Rectal smooth muscle tissue (tissue), 1 donor: ENCODE measurements at regions not wholly inside any gene's neighbourhood (a gene's known extent, or its start where the extent isn't known, plus 50 kb on each side); places are given as distances from the start of the nearest gene placed in this dataset.
"Not testable (repeated sequence)": the region's sequence is repeated elsewhere in the genome, so short reads cannot be mapped to it uniquely, and the experiment has no call there.

Experiments used
- H3K27ac ChIP-seq: one replicate; pipeline ENCODE4 v1.7.0; 2013; ENCODE audit warnings: low read depth, low read length, inconsistent platforms
- H3K27me3 ChIP-seq: one replicate; pipeline ENCODE4 v1.7.0; 2013; ENCODE audit warnings: low read length; ENCODE audit not compliant: control insufficient read depth, insufficient read depth
- H3K36me3 ChIP-seq: one replicate; pipeline ENCODE4 v1.7.0; 2013; ENCODE audit warnings: low read length; ENCODE audit not compliant: control insufficient read depth, insufficient read depth
- H3K4me1 ChIP-seq: one replicate; pipeline ENCODE4 v1.7.0; 2013; ENCODE audit warnings: low read length; ENCODE audit not compliant: control insufficient read depth, insufficient read depth
- H3K4me3 ChIP-seq: one replicate; pipeline ENCODE4 v1.7.0; 2013; ENCODE audit warnings: low read length
- H3K9ac ChIP-seq: one replicate; pipeline ENCODE4 v1.7.0; 2013; ENCODE audit warnings: low read length

- H3K4me1 ChIP-seq: no peaks in the 10 kb centered on the region
- no peaks in the 10 kb centered on the region for H3K36me3 ChIP-seq
- H3K27me3 ChIP-seq: no peaks in the 10 kb centered on the region
- no peak overlapping the region for H3K4me3 ChIP-seq
- H3K27ac ChIP-seq: no peak overlapping the region
- H3K9ac ChIP-seq: no peak overlapping the region
These were observed 186.8 kb downstream of the FRK start for GRCh38 chr6:115873901-115874300.

DNA sequence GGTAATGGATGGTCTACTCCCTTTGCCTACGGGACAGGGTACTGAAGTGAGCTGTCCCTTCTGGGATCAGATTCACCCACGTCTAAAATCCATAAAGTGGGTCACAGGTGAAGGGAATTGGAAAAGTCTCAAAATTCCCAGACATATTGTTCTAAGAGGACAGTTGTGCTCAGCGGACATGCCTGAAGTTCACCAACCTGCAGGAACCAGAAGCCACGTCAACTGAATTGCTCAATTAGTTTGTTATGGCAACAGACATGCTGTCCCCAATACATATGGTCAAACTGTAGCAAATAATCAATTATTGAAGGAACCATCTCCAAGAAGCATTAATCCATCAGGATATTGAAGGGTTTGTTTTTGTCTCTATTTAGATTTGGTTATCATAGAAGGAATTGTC is 190.2 kb downstream of the FRK start:
- H3K4me3 ChIP-seq: no peak overlapping the region
- no peaks in the 10 kb centered on the region for H3K4me1 ChIP-seq
- no peaks in the 10 kb centered on the region for H3K27me3 ChIP-seq
- no peaks in the 10 kb centered on the region for H3K36me3 ChIP-seq
- no peak overlapping the region for H3K27ac ChIP-seq
- no peak overlapping the region for H3K9ac ChIP-seq

- no peaks in the 10 kb centered on the region for H3K27me3 ChIP-seq
- no peak overlapping the region for H3K4me3 ChIP-seq
These were observed 194.8 kb downstream of the FRK start for GRCh38 chr6:115865914-115866313.

DNA sequence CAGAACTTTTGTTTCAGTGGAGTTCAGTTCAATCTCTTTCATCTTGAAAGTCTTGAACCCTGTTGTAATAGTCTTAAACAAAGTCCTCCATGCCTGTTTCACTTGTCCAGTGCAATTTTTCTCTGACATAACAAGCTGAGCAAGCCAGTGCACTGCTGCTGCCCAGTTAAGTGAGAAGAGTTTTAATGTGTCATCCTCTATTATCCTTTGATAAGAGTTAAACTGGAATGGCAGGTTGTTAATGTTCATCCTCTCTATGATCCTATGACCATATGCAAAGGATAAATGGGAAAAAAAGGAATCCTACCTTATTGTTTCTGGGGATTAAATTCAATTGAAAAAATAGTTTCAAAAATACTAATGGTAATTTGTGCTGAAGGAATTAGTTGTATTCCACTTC is 197.5 kb downstream of the FRK start:
- Histone ChIP-seq H3K9ac (no peak overlapping the region), H3K4me1 (no peaks in the 10 kb centered on the region), H3K27me3 (no peaks in the 10 kb centered on the region), H3K27ac (no peak overlapping the region), H3K36me3 (no peaks in the 10 kb centered on the region), H3K4me3 (no peak overlapping the region)

More at GRCh38 chr6:115865914-115866313, 194.8 kb downstream of the FRK start:
- Histone ChIP-seq H3K36me3 (no peaks in the 10 kb centered on the region), H3K4me1 (no peaks in the 10 kb centered on the region), H3K27ac (no peak overlapping the region), H3K9ac (no peak overlapping the region)

GRCh38 chr6:115861658-115862057 is 199.0 kb downstream of the FRK start:
- not testable (repeated sequence) for H3K9ac ChIP-seq, H3K36me3 ChIP-seq, H3K27ac ChIP-seq, H3K4me1 ChIP-seq, H3K27me3 ChIP-seq, H3K4me3 ChIP-seq

- not testable (repeated sequence) for H3K9ac ChIP-seq, H3K27me3 ChIP-seq, H3K4me1 ChIP-seq, H3K27ac ChIP-seq, H3K4me3 ChIP-seq, H3K36me3 ChIP-seq
These were observed 201.1 kb downstream of the FRK start for GRCh38 chr6:115859577-115859976.

DNA sequence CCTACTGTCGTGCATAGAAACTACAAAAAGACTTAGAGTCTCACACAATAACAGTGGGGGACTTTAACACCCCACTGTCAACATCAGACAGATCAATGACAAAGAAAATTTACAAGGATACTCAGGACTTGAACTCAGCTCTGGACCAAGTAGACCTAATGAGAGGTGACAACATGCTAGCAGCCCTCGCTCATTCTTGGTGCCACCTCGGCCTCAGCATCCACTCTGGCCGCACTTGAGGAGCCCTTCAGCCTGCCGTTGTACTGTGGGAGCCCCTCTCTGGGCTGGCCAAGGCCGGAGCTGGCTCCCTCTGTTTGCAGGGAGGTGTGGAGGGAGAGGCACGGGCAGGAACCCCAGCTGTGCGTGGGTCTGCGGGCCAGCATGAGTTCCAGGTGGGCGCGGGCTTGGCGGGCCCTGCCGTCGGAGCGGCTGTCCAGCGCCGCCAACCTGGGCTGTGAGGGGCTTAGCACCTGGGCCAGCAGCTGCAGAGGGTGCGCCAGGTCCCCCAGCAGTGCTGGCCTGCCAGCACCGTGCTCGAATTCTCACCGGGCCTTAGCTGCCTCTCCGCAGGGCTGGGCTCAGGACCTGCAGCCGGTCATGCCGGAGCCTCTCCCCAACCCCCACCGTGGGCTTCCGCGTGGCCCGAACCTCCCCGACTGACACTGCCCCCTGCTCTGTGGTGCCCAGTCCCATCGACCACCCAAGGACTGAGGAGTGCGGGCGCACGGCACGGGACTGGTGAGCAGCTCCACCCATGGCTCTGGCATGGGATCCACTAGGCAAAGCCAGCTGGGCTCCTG is 205.6 kb downstream of the FRK start:
- H3K4me3 ChIP-seq: no peak overlapping the region
- no peak overlapping the region for H3K9ac ChIP-seq
- H3K27me3 ChIP-seq: no peaks in the 10 kb centered on the region
- H3K27ac ChIP-seq: no peak overlapping the region
- no peaks in the 10 kb centered on the region for H3K4me1 ChIP-seq
- H3K36me3 ChIP-seq: no peaks in the 10 kb centered on the region

GRCh38 chr6:115847671-115848070 is 213.0 kb downstream of the FRK start:
- Histone ChIP-seq H3K27ac (no peak overlapping the region), H3K27me3 (no peaks in the 10 kb centered on the region), H3K9ac (no peak overlapping the region), H3K4me1 (no peaks in the 10 kb centered on the region), H3K36me3 (no peaks in the 10 kb centered on the region), H3K4me3 (no peak overlapping the region)

DNA sequence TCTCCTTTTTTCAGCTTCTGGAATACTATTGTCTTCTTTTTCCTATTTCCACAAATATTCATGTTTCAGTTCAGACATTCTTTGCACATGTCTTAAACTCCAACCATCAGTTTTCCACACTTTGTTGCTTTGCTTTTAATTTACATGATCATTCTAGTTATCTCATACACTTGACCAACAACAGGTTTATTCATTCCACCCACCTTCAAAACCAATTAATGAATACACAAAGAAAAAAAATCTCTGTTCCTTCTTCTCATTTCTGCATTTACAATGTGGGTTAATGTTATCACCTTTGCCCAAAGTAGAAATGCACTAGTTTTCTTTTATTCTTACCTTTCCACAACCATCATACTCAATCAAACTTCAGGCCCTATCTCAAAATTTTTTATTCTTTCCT is 216.7 kb downstream of the FRK start:
- Histone ChIP-seq H3K4me1 (no peaks in the 10 kb centered on the region), H3K36me3 (no peaks in the 10 kb centered on the region), H3K27me3 (no peaks in the 10 kb centered on the region), H3K27ac (no peak overlapping the region), H3K9ac (no peak overlapping the region), H3K4me3 (no peak overlapping the region)

DNA sequence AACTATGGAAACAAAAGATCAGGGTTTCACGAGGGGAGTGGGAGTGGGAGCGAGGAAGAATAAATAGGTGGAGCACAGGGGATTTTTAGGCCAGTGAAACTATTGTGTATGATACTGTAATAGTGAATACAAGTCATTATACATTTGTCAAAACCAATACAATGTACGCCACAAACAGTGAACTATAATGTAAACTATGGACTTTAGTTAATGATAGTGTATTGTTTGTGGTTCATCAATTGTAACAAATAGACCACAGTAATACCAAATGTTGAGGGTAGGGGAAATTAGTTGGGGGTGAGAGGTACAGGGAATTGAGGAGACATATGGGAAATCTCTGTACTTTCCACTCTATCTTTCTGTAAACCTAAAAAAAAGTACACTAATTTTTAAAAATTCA is 218.4 kb downstream of the FRK start:
- H3K27ac ChIP-seq: no peak overlapping the region
- H3K27me3 ChIP-seq: no peaks in the 10 kb centered on the region
- H3K4me3 ChIP-seq: no peak overlapping the region
- H3K4me1 ChIP-seq: no peaks in the 10 kb centered on the region
- H3K9ac ChIP-seq: no peak overlapping the region
- H3K36me3 ChIP-seq: no peaks in the 10 kb centered on the region

- Histone ChIP-seq H3K4me3 (no peak overlapping the region), H3K9ac (no peak overlapping the region), H3K27ac (no peak overlapping the region), H3K27me3 (no peaks in the 10 kb centered on the region), H3K36me3 (no peaks in the 10 kb centered on the region), H3K4me1 (no peaks in the 10 kb centered on the region)
These were observed 221.0 kb downstream of the FRK start for GRCh38 chr6:115839583-115840181.

- no peaks in the 10 kb centered on the region for H3K27me3 ChIP-seq
- no peak overlapping the region for H3K27ac ChIP-seq
- H3K9ac ChIP-seq: no peak overlapping the region
- no peak overlapping the region for H3K4me3 ChIP-seq
- H3K36me3 ChIP-seq: no peaks in the 10 kb centered on the region
- H3K4me1 ChIP-seq: no peaks in the 10 kb centered on the region
These were observed 221.8 kb downstream of the FRK start for GRCh38 chr6:115838763-115839401.

GRCh38 chr6:115838216-115838615 is 222.5 kb downstream of the FRK start:
- no peak overlapping the region for H3K9ac ChIP-seq
- no peaks in the 10 kb centered on the region for H3K36me3 ChIP-seq
- H3K4me1 ChIP-seq: no peaks in the 10 kb centered on the region

More at GRCh38 chr6:115838216-115838615, 222.5 kb downstream of the FRK start:
- no peak overlapping the region for H3K27ac ChIP-seq
- no peak overlapping the region for H3K4me3 ChIP-seq
- H3K27me3 ChIP-seq: no peaks in the 10 kb centered on the region
